GM21737 (cell line): ENCODE measurements at regions not wholly inside any gene's neighbourhood (a gene's known extent, or its start where the extent isn't known, plus 50 kb on each side); places are given as distances from the start of the nearest gene placed in this dataset.

ENCODE experiments used
- ATAC-seq: cut with Tn5 transposase; IDR thresholded peaks from one replicate; pipeline ENCODE4 v1.9.1; 2021; ENCODE audit warnings: mild to moderate bottlenecking, moderate library complexity; ENCODE audit not compliant: unreplicated experiment

DNA sequence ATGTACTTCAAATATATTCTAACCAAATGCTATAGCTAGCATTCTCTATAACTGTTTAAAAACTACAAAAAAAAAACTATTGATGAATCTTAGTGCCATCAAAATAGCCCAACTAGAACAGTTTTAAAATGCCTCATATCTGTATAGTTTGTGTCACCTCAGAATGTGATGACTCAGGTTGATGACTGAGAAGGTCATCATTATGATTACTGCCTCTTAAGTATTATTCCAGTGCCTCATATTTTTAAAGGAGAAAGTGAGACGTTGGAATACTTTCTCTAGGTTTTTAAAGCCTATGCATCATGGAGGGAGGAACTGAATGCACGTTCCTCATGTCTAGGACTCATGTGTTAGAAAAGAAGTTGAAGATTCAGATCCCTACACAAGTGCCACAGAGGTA lies 88.2 kb downstream of the TMA16 start:
- ATAC-seq: no peak

DNA sequence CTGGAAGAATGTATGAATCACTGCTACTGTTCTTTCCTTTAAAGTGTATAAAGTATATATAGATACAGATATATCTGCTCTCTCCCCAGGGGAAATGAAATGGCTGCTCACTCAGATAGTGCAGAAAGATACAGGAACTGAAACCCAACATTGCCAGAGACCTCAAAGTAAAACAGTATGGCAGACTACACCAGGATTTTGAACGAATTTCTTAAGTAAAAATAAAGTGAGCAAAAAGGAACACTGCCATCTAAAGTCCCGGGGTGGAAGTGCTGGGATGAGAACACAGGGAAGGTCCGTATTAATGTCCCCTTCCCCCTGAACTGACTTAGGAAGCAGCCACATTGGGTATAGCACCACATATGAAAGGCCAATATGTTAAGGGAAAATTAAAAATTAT lies 93.4 kb downstream of the TMA16 start:
- ATAC-seq: peak; percentile 45

DNA sequence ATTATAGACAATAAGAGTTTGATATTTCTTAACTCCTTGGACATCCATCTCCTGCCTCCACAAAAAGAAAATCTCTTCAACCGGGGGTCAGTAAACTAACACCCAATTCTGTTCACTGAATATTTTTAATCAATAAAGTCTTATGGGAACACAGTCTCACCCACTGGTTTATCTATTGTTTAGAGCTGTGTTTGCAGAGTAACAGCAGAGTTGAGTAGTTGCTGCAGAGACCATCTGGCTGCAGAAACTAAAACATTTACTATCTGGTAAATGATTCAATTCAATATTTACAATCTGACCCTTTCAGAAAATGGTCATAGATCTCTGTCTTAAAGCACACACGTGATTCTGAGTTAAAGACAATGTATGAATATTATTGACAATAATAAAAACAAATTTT lies 94.0 kb downstream of the TMA16 start:
- ATAC-seq: no peak

DNA sequence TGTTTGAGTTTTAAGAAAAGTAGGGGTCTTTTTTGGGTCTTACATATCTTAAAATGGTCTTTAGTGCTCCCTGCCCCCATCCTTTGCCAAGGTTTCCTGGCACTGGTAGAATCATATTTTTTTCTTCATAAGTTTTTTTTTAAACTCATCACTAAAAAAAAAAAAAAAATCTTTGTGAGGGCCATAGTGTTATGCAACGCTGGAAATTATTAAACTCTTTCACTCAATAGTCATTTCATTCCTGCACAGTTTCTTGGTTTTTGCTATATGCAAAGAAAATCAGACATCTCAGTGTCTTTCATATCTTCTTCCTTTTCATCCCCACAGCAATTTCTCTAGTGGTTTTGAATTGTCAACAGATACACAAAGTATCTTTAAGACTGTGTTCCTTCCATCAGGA lies 95.6 kb downstream of the TMA16 start:
- no peak for ATAC-seq

DNA sequence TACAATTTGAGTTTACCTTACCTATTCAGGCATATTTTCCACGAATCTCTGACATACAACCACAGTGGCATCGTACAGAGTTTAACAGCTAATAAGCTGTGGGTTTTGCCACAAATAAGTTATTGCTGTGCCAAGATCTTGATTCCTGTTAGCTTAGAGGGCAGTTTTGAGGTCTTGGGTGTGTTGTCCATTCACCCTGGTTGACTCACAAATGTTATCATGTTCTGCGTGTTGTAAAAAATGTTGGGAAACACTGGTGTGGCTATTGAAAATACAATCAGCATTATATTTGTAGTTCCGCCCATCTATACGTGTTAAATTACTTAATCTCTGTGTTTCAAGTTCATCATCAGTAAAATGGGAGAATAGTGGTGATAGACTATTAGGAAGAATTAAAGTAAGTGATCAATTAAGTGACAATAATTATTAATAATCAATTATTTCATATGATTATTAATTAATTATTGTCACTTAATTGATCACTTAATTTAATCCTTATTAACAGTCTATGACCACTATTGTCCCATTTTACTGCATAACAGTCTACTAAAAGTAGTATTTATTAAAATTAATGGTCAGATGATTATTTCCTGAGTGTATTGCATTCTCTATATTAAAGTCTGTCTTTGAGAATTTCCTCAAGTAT lies 96.3 kb downstream of the TMA16 start:
- ATAC-seq: no peak

DNA sequence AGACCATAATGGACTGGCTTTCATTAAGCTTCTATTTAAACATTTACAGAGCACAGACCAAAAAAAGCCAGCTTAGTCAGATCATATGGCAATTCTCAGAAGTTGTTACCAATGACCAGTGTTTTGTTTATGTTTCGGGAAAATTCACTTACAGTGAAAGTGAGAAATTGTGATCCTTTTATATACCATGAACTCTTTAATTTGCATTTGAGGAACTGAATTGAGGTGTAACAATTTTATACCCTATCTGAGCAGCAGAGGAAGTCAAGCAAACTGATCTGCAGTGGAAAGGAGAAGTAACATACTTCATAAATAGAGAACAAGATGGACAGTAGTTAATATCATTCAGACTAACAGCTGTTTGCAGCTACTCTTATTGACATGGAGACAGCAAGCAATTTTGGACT lies 97.1 kb downstream of the TMA16 start:
- peak; percentile 81 for ATAC-seq

DNA sequence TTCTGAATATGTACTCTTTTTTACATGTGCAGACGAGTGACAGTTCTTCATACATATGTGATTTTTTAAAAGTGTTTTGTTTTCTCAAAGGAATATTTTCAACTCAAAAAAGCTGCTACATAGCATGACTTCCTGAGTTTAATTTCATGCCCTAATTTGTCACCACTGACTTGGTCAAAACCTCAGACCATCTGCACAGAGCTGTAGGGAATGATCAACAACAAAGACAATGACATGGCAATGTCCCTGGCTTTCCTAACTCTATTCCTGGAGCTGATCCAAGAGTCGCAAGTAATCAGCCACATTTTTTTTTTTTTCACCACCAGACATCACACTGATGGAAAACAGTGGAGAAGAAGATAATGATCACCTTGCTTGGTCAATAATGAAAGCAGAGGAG lies 97.7 kb downstream of the TMA16 start:
- ATAC-seq: no peak

DNA sequence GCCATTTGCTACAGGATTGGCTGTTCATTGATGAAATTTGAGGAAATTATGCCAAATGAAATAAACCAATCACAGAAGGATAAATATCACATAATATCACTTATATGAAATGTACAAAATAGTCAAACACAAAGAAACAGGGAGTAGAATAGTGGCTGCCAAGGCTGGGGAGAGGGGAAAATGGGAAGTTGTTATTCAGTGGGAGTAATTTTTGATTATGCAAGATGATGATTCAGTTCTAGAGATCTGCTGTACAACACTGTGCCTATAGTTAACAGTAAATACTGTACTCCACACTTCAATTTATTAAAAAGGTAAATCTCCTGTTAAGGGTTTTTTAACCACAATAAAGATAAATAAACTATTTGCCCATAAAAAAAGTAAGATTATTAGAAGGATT lies 101.1 kb downstream of the TMA16 start:
- ATAC-seq: no peak

DNA sequence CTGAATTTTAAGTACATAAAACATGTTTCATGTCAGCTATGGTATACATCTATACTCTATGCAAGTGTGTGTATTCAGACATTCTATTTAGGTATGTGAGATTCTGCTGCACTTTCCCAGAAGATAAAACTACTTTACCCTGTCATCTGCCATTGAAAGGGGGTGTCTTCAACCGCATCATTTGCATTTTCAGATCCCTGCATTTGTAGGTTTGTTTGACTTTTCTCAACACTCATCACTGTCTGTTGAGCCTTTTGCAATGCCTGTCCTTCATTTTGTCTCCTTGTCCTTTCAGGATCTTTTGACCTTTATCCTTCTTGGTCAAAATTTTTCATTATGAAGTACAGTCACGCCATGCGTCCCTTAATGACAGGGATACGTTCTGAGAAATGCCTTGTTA lies 103.5 kb downstream of the TMA16 start:
- ATAC-seq: peak; percentile 74

DNA sequence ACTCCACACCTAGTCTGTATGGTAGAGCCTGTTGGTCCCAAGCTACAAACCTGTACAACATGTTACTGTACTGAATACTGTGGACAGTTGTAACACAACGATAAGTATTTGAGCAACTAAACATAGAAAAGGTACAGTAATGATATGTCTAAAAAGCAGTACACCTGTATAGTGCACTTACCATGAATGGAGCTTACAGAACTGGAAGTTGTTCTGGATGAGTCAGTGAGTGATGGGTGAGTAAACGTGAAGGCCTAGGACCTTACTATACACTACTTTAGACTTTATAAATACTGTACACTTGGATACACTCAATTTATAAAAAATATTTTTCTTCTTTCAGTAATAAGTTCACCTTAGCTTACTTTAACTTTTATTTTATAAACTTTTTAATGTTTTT lies 104.0 kb downstream of the TMA16 start:
- peak; percentile 31 for ATAC-seq

DNA sequence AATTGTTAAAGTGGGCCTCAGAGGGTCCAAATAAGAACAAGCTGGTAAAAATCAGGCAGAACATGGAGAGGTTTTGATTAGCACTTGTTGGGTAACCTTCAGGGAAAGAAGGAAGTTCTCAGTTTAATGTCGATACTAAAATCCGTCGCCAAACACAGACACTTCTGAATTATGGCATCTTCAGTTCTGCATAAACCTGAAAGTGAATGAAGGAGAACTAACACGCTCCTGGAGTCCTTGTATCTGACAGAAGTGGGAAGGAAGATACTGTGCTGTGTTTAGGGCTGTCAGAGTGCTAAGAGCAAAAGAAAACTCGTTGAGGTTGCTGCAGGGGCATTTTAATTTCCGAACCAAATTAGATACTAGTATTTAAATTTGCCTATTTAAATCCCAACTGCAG lies 106.2 kb downstream of the TMA16 start:
- no peak for ATAC-seq

DNA sequence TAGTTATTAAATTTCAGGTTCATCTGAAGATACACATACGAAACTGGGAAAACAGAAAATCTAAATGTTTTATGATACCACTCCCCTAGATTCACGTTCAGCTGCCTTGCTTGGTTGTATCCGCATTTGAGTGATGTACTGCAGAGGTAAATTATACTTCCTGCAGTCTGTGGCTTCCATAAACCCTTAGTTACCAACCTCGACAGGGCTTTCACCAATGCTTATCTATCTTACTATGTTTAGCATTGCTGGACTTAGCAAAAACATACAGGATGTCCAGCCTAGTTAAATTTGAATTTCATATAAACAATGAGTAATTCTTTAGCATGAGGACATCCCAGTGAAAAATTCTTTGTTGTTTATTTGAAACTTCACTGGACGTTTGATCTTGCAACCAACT lies 108.8 kb downstream of the TMA16 start:
- no peak for ATAC-seq

DNA sequence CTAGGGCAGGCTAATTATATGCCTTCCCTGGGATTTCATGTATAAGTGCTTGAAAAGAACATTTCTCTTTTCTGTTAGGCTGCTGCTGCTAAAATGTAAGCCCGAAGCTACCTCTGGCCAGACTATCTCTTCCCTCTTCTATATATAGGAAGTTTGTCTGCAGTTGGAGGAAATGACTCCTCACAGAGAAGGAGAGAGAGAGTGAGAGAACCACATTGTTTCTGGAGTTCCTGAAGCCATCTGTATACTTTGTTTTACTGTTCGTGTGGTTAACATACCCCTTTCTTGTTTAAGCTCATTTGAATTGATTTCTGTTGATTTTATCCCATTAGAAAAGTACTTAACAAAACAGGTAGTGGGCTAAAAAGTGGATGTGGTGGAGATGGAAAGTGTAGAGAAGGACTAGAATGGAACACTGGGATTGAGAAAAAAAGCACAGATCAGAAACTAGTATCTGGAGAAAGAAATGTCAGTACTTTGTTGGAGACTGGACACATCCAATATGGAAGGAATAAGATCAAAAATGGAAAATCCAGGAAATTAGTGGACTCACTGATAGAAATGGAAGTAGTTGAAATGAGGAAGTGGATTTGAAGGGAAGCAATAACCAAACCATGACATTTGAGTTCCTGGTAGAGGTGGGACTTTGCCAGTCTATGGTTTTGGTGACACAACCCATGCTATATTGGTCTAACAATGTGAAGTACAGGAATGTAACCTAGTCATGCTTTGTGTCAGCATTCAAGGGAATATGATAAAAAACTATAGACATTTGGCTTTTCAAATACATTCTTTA lies 112.6 kb downstream of the TMA16 start:
- ATAC-seq: no peak

DNA sequence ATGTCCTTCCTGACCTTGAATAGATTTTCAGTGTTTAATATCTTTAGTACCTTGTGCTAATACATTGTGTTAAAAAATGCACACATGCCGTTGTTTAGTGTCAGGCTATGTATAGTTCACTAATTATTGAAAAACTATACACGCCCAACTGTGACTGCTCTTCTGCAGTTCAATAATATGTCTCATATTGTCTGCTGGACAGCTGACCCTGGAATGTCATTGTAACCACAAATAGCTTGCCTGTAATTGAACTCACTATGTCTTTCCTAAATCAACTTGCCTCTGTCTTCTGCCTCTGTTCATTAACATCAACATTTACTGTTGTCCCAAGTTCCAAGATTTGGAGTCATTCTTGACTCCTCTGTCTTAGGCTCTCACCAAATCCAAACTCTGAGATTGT lies 114.5 kb downstream of the TMA16 start:
- no peak for ATAC-seq

DNA sequence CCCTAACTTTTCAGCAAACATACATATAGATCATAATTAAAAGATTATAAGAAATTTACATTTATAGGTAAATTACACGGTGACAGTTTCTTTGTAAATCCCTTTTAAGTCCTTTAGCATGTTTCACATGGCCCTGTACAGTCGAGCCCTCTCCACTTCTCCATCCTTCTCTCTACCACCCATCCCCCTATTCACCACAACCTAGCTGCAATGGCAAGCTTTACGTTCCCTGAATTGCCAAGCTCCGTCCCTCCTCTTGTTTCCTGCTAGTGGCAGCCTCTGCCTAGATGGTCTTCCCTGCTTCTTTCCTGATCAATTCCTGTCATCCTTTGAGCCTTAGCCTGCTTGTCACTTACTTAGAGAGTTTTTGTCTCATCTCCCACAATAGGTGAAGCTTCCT lies 116.2 kb downstream of the TMA16 start:
- no peak for ATAC-seq

DNA sequence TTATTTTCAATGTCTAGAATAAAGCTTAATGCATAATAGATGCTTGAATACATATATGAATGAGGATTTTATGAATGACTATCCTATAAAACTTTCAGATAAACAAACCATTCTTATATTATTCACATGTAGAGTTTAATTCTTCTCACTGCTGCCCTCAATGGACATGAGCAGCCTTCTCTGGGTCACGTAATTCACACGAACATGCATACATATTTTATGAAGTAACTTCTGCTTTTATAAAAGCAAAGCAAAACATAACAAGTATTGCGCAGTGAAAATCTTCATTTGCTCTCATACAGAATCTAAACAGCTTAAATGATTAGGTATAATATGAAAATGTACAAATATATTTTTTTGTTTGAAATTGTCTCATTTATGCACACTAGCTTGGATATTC lies 116.7 kb downstream of the TMA16 start:
- ATAC-seq: no peak

DNA sequence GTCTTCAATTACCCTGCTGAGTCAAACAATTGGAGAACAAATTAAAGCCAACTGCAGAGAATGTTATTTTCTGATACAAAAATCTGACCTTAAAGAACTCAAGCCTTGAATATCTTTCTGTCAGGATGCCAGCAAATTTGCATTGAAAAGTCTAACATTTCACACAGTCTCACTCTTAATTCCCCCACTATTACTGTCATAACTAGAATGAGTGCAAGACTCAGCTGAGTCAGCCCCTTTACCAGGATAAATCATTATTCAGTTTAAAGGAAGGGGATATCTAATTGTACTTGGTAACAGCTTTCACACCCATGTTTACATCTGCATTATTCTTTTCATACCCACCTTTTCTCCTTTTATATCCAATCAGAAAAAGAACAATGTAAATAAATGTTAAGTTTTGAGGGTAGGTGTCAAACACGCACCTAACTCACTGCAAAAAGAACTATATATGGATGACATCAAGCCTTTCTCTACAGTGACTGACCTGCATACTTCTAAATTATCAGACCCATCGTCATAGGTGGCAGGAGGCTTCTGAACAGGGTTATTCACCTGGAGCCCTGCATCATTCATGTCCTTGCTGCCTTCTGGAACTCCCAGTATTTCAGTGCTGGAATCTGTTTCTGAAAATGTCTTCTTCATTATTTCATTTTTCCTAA lies 117.4 kb downstream of the TMA16 start:
- peak; percentile 69 for ATAC-seq

DNA sequence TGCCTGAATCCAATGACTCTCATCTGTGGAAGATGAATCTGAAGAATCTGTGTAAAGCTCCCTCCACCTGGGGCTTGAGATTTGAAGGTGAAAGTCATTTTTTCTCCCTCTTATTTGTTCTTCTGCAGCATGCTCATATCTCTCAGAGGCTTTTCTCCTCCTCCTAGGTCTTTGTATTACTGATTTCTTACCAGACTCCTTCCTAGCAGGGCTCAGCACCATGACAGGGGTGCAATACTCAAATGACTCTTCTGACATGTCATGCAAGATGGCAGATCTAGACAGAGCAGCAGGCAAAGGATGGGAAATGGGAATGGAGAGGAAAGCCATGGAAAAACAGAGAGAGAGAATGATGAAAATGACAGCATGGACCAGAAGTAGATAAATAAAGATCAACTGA lies 118.3 kb downstream of the TMA16 start:
- ATAC-seq: no peak

DNA sequence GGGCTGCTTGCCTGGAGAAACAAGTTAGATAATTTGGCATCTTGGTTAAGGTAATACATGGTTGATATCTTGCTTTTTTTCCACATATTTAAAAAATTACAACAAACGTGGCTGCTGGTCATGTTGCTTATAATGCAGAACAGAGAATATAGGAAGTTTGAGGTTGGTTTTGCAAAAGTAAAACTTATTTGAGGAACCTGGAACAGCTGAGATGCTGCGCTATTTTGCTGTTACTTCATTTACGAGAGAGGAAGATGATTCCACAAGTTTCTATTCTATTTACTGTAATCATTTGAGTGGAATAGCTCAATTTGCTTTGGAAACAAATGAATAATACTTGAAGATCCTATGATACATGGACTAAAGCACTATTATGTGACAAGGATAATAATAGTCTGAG lies 118.9 kb downstream of the TMA16 start:
- no peak for ATAC-seq

DNA sequence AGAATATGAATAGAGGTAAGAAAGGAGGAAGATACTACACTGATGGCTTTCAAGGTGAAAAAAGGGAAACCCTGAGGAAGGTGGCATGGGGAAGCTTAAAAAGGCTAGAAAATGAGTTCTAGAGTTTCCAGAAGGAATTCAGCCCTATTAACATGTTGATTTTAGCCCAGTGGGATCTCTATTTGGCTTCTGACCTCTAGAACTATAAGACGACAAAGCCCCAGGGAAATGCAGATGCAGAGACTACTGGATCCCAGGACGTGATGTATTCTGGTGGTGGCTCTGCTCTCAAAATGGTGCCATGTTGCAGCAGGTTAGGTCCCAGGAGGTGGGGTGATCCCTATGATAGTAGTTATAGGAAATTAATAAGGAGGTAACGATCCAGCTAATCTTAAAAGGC lies 120.4 kb downstream of the TMA16 start:
- ATAC-seq: no peak

DNA sequence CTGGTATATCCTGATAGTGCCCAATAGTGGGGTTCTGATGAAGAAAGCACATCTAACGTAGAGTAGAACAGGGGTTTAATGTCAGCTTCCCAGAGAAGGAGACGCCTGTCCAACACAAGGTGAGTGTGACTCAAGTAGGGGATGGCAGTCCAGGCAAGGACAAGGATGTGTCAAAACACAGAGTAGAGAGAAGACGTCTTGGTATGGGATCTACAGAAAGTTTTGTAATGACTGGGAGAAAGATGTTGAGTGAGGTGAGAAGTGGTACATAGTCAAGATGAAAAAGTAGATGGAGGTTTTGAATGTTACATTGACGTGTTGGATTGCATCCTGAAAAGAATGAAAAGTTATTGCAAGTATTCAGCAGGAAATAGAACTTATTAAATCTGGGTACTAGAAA lies 124.4 kb downstream of the TMA16 start:
- no peak for ATAC-seq

DNA sequence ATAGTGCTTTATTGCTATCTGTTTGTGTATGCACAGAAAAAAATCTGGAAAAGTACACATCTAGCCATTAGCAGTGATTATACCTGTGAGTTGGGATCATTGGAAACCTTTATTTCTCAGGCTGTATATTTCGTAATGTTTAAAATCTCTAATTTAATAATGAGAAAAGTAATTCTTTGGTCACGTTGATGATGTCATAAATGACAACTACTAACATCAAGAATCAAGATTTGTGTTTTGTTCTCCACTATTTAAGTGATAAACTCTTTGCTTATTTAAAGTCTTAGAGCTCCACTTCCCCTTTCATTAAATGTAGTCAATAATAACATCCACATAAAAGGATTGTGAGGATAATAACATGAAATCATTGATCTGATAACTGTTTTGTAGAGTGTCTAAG lies 126.2 kb downstream of the TMA16 start:
- no peak for ATAC-seq
